GM21619 (cell line): ENCODE measurements at regions not wholly inside any gene's neighbourhood (a gene's known extent, or its start where the extent isn't known, plus 50 kb on each side); places are given as distances from the start of the nearest gene placed in this dataset.

Experiments used
- ATAC-seq: cut with Tn5 transposase; IDR thresholded peaks from one replicate; pipeline ENCODE4 v1.9.1; 2021; ENCODE audit not compliant: unreplicated experiment

DNA sequence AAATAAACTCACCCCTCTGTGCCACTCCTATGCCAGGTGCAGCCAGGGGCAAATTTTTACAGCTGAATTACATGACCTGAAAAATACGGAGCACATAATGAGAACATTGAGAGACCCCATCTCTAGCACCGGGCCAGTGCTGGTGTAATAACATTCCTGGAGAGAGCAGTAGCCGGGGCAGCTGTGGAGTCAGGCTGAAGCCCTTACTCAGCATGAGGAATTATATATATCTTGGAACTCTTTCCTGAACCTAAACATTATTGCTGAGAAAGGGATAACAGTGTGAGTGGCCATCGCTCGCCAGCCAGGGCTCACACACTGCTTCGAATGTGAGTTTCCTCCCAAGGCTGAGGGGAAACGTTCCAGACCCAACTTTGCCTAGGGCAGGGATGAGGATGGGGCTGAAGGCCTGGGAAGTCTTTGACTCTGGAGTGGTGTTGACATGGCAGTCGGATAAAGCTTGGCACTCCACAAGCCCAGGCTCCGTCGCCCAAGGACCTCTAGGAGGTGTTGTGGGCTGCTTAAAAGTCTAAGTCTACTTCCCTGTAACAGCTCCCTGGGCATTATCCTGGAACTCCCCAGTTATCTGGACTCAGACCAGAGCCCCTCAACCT is 269.8 kb downstream of the CDC5L start:
- ATAC-seq = no peak

DNA sequence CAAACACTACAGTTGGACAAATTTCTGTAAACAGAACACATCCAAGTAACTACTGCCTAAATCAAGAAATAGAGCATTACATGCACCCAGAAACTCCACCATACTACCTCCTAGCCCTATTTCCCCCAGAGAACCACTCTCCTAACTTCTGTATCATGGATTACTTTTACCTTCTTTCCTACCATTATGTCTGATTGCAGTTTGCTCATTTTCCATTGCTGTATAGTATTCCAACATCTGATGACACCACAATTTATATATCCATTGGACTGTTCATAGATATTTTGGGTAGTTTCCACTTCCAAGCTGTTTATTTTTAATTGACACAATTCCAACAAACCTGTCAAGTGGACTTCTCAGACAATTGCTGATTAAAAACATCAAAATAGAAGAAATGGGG is 271.1 kb downstream of the CDC5L start:
- no peak for ATAC-seq

DNA sequence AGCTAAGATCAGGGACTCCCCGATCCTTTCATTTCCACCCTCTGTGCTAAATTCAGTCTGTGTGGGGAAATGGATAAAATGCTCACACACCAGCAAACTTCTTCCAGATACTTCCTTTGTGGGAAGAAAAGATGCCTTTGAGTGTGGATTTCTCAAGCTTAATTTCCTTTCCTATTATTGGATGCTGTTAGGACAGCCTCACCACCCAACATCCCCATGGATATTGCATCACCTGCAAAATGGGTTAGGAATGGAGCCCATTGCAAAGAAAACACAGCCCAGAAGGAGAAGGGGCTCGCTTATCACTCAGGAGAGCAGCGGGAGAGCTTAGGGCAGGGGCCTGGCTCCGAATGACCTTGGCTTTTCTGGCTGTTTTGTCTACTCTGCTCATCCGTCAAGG is 272.2 kb downstream of the CDC5L start:
- no peak for ATAC-seq

DNA sequence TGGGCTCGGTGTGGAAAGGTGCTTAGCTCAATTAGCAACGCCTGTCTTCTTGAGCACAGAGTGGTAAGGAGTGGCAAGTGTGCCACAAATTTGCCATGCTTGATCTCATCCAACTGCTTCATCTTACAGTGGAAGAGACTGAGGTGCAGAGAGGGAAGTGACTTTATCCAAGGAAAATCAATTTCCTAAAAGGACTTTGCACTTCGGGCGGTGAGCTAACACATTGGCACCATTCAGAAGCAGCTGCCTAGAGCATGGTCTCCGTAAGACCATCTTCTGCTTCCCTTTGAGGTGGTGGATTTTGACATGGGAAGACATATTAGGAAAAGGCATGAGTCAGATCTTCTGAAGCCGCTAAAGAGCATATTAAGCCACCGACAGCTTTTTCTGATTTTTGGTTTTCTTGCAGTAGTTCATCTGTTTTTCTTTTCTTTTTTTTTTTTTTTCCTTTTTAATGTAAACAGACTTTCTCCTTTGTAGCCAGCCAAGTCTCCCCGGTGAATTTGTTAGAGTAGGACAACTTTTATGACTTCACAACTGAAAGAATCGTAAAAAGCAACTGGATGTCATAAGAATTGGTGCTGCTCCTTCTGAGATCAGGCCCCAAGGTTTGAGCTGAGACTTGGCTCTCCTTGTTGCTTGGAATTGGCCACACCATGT is 273.2 kb downstream of the CDC5L start:
- no peak for ATAC-seq

DNA sequence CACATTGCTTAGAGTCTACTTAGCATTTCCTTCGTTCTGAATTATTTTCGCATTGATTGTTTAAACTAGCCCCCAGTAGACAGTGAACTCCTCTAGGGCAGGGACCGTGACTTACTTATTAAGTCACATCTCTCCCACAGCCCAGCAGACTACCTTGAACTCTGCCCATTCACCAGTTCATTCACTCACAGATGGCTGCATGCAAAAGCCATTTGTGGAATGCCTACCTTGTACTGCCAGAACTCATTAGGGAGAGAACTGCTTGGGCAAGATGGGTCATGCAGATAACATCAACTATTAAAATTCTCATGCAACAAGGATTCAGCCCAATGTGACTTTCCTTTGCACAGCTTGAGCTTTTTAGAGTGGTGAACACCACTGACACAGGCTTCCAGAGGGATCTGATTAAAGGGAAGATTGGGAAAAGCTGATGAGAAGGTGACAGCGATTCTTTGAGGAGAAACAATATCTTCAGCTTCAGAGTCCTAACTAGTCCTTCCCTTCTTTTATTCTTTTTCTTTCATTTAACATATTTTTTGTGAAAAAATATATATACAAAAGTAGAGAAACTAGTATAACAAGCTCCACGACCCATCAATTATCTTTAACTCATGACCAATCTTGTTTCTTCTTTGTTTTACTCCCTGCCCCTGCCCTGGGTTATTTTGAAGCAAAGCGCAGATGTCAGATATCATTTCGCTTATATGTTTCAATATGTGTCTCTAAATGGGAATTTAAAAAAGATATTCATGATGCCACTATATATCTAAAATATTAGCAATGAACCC is 273.9 kb downstream of the CDC5L start:
- no peak for ATAC-seq

DNA sequence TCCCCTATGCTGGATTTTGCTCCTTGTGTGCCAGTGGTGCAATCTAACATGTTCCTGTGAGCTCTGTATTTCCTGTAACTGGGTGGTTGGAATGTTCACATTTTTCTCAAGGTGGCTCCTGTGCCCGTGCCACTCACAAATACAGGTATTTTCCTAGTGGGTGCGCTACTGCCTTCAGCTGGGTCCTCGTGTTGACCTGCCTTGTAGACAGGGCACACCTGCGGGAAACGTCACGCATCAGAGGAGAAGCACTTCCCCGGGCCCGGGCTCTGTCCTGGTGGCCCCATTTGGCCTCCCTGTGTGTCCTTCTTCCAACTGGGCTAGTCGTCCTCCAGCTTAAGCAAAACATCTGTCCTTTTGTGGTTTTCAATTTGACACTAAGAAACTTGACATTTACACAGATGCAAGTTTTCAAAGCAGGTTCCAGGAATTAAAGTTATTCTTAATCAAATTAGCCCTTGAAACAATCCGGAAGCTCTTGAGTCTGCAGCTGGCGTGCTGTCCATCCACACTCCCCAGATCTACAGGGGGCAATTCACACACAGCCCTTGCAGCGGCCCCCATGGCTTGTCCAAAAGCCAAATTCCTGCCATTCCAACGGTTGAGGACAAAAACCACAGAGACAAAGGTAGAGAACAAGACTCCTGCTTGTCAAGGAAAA is 275.1 kb downstream of the CDC5L start:
- no peak for ATAC-seq

DNA sequence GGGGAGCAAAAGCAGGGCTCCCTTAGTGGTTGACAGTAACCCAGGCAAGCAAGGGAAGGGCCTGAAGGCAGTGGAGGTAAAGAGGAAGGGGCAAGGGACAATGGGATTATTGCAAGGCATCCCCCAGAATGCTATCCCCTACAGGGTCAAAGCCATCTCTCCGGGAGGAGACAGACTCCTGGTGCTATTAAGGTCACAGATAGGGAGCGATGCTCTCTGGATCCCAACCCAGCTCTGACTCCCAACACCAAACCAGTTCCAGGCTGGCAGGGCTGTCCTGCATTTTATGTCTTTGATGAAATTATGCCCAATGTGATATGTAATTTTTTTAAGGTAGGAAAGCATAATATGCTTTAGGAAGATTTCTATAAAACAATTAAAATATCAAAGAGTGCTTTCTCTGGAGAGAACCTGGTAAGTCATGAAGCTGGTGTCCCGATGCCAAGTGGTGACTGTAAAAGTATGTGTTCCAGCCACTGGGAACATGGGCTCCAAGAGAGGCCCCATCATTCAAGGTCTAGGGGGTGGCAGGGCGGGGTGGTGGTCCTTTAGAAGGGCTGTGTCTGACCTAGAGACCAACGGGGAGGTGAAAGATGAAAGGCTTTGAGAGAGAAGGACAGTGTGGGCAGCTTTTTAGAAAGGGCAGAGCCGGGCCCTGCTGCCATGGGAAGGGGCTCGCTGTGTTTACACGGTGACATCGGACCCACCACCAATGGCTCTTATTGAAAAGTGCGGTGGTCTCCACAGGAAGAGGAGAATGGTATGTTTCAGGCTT is 276.5 kb downstream of the CDC5L start:
- no peak for ATAC-seq

DNA sequence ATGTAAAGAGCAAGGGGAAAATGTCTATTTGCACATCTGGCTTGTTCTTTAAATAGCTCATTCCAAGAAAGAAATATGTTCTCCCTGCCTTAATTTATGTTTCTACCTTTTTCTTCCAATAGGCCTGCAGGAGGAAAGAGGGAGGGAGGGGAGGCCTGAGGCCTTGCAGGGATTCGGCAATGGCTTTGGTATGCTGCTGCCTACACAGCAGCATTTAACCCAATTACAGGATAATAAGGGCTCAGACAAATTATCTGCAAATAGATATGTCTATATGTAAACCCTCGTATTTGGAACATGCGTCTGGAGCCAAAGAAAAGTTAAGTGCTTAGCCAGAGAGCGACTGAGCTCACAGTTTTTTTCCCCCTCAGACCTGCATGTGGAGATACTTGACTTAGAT is 277.2 kb downstream of the CDC5L start:
- no peak for ATAC-seq

DNA sequence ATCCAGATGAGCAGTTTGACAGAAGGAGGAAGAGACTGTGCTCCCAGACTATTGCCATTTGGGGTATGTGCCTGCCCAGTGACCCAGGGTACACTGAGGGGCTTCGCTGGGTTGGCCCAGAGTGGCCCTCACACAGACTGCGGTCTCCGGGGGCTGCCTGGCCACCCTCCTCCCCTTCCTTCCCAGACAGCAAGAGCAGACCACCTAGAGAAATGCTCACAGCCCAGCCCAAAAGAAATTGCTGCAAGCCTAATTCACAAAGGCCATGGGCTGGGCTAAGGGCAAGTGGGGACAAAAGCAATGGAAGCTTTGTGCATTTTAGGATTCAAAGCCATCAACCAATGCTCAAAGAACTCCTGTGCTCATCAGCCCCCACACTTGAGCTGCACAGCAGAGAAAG is 277.6 kb downstream of the CDC5L start:
- no peak for ATAC-seq

DNA sequence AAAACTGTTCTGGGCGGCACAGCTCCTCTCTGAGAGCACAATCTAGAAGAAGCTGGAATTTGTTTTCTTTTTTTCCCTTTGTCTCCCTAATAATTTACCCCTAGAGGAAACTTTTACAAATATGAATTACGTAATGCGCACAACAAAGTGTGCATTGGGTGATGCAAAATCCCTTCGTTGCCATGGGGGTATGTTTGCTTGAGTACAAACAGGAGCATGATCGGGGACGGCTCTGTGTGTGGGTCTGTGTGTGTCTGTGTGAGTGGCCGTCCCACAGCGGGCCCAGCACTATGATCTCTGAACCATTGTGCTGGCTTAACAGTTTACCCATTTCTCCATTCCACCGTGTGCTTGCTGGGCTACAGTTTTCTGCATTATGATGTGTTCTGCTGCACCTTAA is 278.2 kb downstream of the CDC5L start:
- no peak for ATAC-seq

DNA sequence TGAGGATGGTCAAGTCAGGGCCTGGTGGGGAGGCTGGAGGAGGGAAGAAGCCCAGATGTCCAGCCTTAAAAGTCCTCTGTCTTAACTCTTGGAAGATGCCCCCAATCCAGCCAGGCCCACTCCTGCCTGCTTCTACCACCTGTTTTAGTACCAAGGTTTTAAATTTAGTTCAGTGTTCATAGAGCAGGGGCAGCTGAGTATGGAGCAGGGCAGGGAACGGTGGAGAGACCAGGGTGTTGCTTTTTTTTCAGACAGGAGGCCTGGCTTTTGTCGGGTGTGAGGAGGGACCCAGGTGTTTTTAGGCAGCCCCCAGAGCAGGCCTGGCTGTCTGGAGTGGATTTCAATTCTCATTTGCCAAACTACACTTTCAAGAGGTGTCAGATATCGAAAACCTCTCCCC is 278.8 kb downstream of the CDC5L start:
- ATAC-seq = no peak

DNA sequence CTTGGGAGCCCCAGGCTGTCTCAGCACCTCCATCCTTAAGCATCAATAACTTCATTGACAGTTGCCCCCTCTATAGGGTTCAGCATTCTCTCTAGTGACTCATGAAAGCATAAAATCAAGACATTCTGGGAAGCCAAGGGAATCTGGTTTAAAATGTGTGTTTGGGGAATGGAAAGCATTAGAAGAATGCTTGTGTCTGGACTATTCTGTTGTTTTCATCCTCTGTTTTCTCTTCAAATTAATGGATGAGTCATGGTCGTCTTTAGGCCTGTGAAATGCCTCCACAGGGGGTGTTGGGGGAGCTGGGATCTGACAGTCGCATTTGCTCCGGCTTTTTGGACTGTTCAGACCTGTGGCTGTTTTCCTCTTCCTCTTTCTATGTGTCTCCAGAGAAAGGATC is 279.7 kb downstream of the CDC5L start:
- ATAC-seq = no peak

DNA sequence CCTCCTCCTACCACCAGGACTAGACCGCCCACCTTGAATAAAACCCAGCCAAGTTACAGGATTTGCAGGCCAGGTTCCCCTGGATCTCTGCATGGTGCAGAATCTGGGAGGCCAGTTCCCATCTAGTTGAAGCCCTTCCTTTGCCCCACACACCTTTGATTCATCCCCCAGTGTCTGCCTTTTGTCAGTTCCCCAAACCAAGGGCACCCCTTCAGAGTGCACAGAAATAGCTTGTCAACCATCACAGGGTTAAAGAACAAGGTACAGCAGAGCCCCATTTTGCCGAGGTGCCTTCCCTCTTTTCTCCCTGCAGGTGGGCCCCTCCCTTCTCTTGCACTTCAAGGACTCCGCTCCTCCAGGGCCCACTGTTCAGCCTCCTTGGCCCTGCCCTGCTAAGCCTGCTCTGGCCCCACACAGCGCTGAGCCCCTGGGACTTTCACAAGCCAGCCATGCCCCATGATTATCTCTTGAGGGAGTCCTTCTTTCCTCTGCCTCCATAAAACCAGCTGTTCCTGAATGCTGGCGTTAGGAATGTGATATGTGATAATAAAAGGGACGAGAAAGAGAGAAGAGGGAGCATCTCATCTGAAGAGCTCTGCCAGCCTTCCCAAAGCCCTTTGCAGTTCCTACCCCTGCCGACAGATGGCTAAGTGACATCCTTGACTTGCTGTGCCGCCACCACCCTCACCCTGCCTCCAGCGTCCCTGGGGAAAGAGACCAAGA is 280.3 kb downstream of the CDC5L start:
- ATAC-seq = no peak

DNA sequence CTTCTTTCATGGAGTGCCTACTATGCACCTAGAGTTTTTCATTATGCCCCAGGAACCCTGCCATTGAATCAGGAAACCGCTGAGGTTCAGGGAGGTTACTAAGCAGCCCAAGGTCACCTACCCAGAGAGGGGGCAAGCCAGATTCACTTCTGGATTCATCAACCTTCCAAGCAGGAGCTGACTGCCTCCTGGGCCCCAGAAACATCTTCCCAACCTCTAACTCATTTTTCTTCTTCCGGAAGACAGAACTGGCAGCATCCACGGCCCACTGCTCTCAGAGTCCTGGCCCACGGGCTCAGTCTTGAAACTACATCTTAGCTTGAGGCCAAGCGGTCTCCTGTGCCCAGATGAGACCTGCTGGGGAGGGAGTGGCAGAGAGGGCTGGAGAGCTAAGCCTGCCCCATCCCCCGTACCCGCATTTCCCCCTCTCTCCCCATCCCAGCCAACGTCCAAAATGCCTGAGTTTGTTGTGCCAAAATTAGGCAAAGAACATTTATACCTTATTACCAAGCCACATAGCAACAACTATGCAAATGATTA is 281.0 kb downstream of the CDC5L start:
- no peak for ATAC-seq

DNA sequence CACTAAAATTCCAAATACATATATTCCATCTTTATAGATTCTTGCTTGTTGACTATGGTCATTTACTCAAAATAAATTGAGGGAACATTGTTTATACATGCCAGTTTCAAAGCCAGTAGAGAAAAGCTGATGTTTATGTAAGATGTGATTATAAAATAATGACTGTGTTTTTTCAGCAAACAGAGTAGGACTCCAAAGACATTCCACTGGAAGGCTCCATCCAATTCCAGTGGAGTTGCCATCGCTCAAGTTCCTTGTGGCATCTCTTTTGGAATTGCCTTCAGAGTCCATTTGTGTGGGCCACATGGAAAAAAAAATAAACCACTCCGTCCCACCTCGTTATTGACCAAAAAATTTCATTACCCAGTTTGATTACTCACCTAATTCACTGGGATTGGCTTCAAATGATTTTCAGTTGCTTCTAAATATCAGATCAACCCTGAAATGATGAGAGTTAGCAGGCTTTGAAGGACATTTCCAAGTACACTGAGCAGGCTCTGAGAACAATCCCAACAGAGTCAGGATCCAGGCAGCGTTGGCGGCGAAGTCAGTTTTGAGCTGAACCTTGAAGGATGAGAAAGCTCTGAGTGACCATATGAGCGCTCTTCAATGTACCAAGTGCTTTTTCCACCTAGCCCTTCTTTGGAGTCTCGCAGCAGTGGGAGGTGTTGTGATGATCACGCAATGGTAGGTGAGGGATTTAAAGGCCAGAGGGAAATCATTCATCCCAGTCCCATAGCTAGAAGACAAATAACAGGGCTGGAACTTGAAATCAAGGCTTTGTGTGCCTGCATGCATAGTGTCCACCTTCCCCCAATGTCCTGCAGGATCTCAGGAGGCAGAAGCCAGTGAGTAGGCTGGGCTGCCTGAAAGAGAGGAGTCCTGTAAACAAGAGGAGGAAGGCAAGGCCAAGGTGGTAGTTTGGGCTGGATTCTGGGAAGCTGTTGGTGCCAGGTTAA is 281.7 kb downstream of the CDC5L start:
- ATAC-seq = no peak

DNA sequence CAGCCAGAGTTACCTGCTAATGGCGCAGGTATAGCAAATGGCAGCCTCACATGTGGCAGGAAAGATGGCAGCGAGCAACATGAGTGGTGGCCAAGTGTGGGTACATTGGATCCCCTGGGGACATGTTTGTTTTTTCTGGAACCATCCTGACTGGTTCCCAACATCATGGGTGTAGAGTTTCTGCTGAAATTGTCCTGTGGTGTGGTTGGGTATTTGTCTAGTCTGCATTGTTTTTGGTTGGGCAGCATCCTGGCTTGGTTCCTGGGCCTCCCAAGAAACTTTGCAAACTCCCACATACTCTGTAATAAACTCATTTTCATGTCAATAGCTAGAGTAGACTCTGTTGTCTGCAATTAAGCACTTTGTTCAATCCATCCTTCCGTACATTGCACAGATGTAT is 282.6 kb downstream of the CDC5L start:
- no peak for ATAC-seq

DNA sequence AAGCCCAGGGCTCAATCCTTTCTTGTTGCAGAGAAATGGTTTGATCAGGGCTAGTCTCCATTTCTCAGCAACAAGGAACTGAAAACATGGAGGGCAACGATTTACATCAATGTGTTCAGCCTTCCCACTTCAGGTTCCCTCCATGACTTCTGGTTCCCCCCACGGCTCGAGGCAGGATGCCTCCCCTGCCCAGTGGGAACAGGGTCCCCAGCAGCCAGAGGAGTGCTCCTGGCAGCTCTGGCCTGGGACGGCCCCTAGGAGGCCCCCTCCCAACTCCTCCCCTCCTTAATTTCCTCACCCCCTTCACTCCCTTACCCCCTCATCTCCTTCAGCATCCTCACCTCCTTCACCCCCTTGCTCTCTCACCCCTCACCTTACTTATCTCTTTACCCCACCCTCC is 283.8 kb downstream of the CDC5L start:
- ATAC-seq = no peak

DNA sequence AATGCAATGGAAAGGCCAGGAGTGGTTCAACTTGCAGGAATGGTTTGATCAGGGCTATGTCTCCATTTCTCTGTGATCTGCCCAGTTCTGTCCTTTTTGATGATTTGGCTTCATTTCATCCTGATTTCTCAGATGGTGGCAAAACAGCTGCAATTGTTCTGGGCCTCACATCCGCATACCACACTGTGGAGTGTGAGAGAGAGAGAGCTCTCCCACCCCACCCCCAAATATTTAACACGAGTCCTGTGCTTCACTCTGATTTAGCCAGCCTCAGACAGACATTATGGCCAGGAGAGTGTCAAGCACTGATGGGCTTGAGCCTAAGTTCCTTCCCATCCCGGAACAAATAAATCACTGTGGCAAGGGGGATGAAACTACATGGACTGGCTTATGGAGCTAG is 284.6 kb downstream of the CDC5L start:
- ATAC-seq = no peak

DNA sequence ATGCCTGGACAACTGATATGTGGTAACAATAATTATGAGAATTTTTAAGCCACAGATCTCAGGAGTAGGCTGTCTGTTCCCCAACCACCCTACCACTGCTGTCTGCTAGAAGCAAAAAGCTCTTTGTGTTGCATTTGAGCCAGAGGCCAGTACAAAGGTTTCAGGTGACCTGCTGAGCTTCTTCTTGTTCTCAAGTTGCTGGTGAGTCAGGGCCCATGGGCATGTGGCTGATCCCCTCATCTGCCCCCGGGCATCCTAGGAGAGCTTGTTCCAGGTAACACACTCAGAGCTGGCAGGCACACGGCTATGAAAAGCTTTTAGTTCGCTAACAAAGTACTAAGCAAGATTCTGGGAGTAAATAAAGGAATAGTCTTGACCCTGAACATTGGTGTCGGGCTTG is 285.3 kb downstream of the CDC5L start:
- ATAC-seq = no peak
